Prostate gland (tissue), 2 donors: ENCODE measurements at regions not wholly inside any gene's neighbourhood (a gene's known extent, or its start where the extent isn't known, plus 50 kb on each side); places are given as distances from the start of the nearest gene placed in this dataset.

Source experiments
- POLR2AphosphoS5 ChIP-seq: sonication (generic); formaldehyde crosslinking; IDR thresholded peaks from one replicate; pipeline ENCODE4 v1.6.1; 2017; ENCODE audit warnings: antibody characterized with exemption
- TF ChIP-seq, protein P1 (sequence below), 4 experiments: fragments of 200-600 bp in 2 of 4; fragments of 450-650 bp in 2 of 4; sonication (generic) in 2 of 4; IDR thresholded peaks; 1 replicate in 3 of 4; 2 replicates in 1 of 4; pipeline ENCODE4 v1.5.1; 2016 to 2019; ENCODE audit warnings: antibody characterized with exemption in 4 of 4, mild to moderate bottlenecking in 2 of 4, moderate library complexity in 2 of 4

- TF ChIP-seq, protein P1, sequence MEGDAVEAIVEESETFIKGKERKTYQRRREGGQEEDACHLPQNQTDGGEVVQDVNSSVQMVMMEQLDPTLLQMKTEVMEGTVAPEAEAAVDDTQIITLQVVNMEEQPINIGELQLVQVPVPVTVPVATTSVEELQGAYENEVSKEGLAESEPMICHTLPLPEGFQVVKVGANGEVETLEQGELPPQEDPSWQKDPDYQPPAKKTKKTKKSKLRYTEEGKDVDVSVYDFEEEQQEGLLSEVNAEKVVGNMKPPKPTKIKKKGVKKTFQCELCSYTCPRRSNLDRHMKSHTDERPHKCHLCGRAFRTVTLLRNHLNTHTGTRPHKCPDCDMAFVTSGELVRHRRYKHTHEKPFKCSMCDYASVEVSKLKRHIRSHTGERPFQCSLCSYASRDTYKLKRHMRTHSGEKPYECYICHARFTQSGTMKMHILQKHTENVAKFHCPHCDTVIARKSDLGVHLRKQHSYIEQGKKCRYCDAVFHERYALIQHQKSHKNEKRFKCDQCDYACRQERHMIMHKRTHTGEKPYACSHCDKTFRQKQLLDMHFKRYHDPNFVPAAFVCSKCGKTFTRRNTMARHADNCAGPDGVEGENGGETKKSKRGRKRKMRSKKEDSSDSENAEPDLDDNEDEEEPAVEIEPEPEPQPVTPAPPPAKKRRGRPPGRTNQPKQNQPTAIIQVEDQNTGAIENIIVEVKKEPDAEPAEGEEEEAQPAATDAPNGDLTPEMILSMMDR (IDR thresholded peaks at IDR 0.05): no peak
- no peak for TF ChIP-seq POLR2AphosphoS5
Measured at GRCh38 chr2:126507425-126507911, 148.5 kb upstream of the GYPC start.
